ENCODE measurements at regions not wholly inside any gene's neighbourhood (a gene's known extent, or its start where the extent isn't known, plus 50 kb on each side); places are given as distances from the start of the nearest gene placed in this dataset.

GRCh38 chr5:8434501-8434900 lies 565.6 kb downstream of the MTRR start:
- H3K4me2 ChIP-seq: no peak overlapping the region
- 88% methylated on average over 2 of the region's 2 CpGs for WGBS (ENCODE audit: low lambda C conversion rate, missing lambda C conversion rate)

GRCh38 chr5:8436924-8437323 lies 568.0 kb downstream of the MTRR start:
- Histone ChIP-seq H3K27ac (no peak overlapping the region), H3K36me3 (replicated peaks; ENCODE audit: insufficient read depth, low read depth) (no peaks in the 10 kb centered on the region), H3K4me2 (no peak overlapping the region), H3K79me2 (no peaks in the 10 kb centered on the region), H3K4me1 (ENCODE audit: insufficient read depth) (no peaks in the 10 kb centered on the region), H3K27me3 (no peaks in the 10 kb centered on the region), H3K9me3 (ENCODE audit: low read depth) (no peaks in the 10 kb centered on the region), H4K20me1 (ENCODE audit: insufficient read depth, poor library complexity, severe bottlenecking) (no peaks in the 10 kb centered on the region), H2AFZ (no peak overlapping the region), H3K4me3 (no peak overlapping the region), H3K9me2 (replicated peaks; ENCODE audit: insufficient read depth) (no peaks in the 10 kb centered on the region)
- TF ChIP-seq CTCF (IDR thresholded peaks at IDR 0.05; ENCODE audit: poor library complexity) (no peak), EZH2 (IDR thresholded peaks at IDR 0.05; ENCODE audit: borderline replicate concordance) (no peak), EZH2phosphoT487 (IDR thresholded peaks at IDR 0.05; ENCODE audit: low read depth, severe bottlenecking, unreplicated experiment) (no peak)
- WGBS (ENCODE audit: low lambda C conversion rate, missing lambda C conversion rate): 38% methylated on average over 1 of the region's 1 CpG
- DNase-seq (ENCODE audit: low spot score): no peak

More at GRCh38 chr5:8434501-8434900, 565.6 kb downstream of the MTRR start:
- H2AFZ ChIP-seq: no peak overlapping the region
- H3K36me3 ChIP-seq (replicated peaks; ENCODE audit: insufficient read depth, low read depth): no peaks in the 10 kb centered on the region
- TF ChIP-seq EZH2 (IDR thresholded peaks at IDR 0.05; ENCODE audit: borderline replicate concordance) (no peak), CTCF (IDR thresholded peaks at IDR 0.05; ENCODE audit: poor library complexity) (no peak), EZH2phosphoT487 (IDR thresholded peaks at IDR 0.05; ENCODE audit: low read depth, severe bottlenecking, unreplicated experiment) (no peak)
- H3K4me3 ChIP-seq: no peak overlapping the region
- H3K4me1 ChIP-seq (ENCODE audit: insufficient read depth): no peaks in the 10 kb centered on the region
- H3K9me2 ChIP-seq (replicated peaks; ENCODE audit: insufficient read depth): no peaks in the 10 kb centered on the region
- H4K20me1 ChIP-seq (ENCODE audit: insufficient read depth, poor library complexity, severe bottlenecking): no peaks in the 10 kb centered on the region
- DNase-seq (ENCODE audit: low spot score): no peak
- H3K27ac ChIP-seq: no peak overlapping the region
- H3K79me2 ChIP-seq: no peaks in the 10 kb centered on the region
- H3K27me3 ChIP-seq: no peaks in the 10 kb centered on the region
- no peaks in the 10 kb centered on the region for H3K9me3 ChIP-seq (ENCODE audit: low read depth)

- H3K4me1 ChIP-seq (ENCODE audit: insufficient read depth): no peaks in the 10 kb centered on the region
- no peak overlapping the region for H3K4me2 ChIP-seq
- 42% methylated on average over 1 of the region's 1 CpG for WGBS (ENCODE audit: low lambda C conversion rate, missing lambda C conversion rate)
- H3K9me3 ChIP-seq (ENCODE audit: low read depth): no peaks in the 10 kb centered on the region
- TF ChIP-seq EZH2 (IDR thresholded peaks at IDR 0.05; ENCODE audit: borderline replicate concordance) (no peak), CTCF (IDR thresholded peaks at IDR 0.05; ENCODE audit: poor library complexity) (no peak), EZH2phosphoT487 (IDR thresholded peaks at IDR 0.05; ENCODE audit: low read depth, severe bottlenecking, unreplicated experiment) (no peak)
- H3K27me3 ChIP-seq: no peaks in the 10 kb centered on the region
- no peak overlapping the region for H3K27ac ChIP-seq
- H3K79me2 ChIP-seq: no peaks in the 10 kb centered on the region
- DNase-seq (ENCODE audit: low spot score): no peak
- no peaks in the 10 kb centered on the region for H3K9me2 ChIP-seq (replicated peaks; ENCODE audit: insufficient read depth)
- H4K20me1 ChIP-seq (ENCODE audit: insufficient read depth, poor library complexity, severe bottlenecking): no peaks in the 10 kb centered on the region
- no peak overlapping the region for H3K4me3 ChIP-seq
- no peaks in the 10 kb centered on the region for H3K36me3 ChIP-seq (replicated peaks; ENCODE audit: insufficient read depth, low read depth)
- no peak overlapping the region for H2AFZ ChIP-seq
Measured at GRCh38 chr5:8445139-8445538, 576.2 kb downstream of the MTRR start.

GRCh38 chr5:8446179-8446578 lies 577.2 kb downstream of the MTRR start:
- H3K4me1 ChIP-seq (ENCODE audit: insufficient read depth): no peaks in the 10 kb centered on the region
- 87% methylated on average over 2 of the region's 2 CpGs for WGBS (ENCODE audit: low lambda C conversion rate, missing lambda C conversion rate)

More at GRCh38 chr5:8446179-8446578, 577.2 kb downstream of the MTRR start:
- H3K9me3 ChIP-seq (ENCODE audit: low read depth): no peaks in the 10 kb centered on the region
- no peaks in the 10 kb centered on the region for H4K20me1 ChIP-seq (ENCODE audit: insufficient read depth, poor library complexity, severe bottlenecking)
- no peaks in the 10 kb centered on the region for H3K27me3 ChIP-seq
- no peak overlapping the region for H3K4me2 ChIP-seq
- TF ChIP-seq EZH2phosphoT487 (IDR thresholded peaks at IDR 0.05; ENCODE audit: low read depth, severe bottlenecking, unreplicated experiment) (no peak), EZH2 (IDR thresholded peaks at IDR 0.05; ENCODE audit: borderline replicate concordance) (no peak), CTCF (IDR thresholded peaks at IDR 0.05; ENCODE audit: poor library complexity) (no peak)
- H3K36me3 ChIP-seq (replicated peaks; ENCODE audit: insufficient read depth, low read depth): no peaks in the 10 kb centered on the region
- no peak overlapping the region for H3K27ac ChIP-seq
- H3K9me2 ChIP-seq (replicated peaks; ENCODE audit: insufficient read depth): no peaks in the 10 kb centered on the region
- H3K79me2 ChIP-seq: no peaks in the 10 kb centered on the region
- no peak for DNase-seq (ENCODE audit: low spot score)
- no peak overlapping the region for H3K4me3 ChIP-seq
- no peak overlapping the region for H2AFZ ChIP-seq
